Left renal pelvis (tissue), 4 donors: ENCODE measurements at regions not wholly inside any gene's neighbourhood (a gene's known extent, or its start where the extent isn't known, plus 50 kb on each side); places are given as distances from the start of the nearest gene placed in this dataset.
A peak's percentile ranks its signal among the peaks of the same experiment; 100 is the strongest.
"Not testable (repeated sequence)": the region's sequence is repeated elsewhere in the genome, so short reads cannot be mapped to it uniquely, and the experiment has no call there.

ENCODE experiments used
- DNase-seq, 4 donors: peaks; one replicate each; pipeline ENCODE4 v3.0.0-alpha.2; 2013; ENCODE audit warnings: low read depth in 4 of 4, low spot score in 3 of 4

GRCh38 chr3:74295479-74295878 lies 319.0 kb downstream of the CNTN3 start:
- no peak for DNase-seq

GRCh38 chr3:74288761-74289160 lies 325.7 kb downstream of the CNTN3 start:
- DNase-seq: no peak

- no peak for DNase-seq
Observed at GRCh38 chr3:74287557-74287956, 326.9 kb downstream of the CNTN3 start.

- DNase-seq: no peak
Observed at GRCh38 chr3:74282202-74282601, 332.3 kb downstream of the CNTN3 start.

GRCh38 chr3:74281705-74282104 lies 332.8 kb downstream of the CNTN3 start:
- DNase-seq: no peak

- DNase-seq: no peak
Observed at GRCh38 chr3:74273555-74274402, 340.7 kb downstream of the CNTN3 start.

- no peak for DNase-seq
Observed at GRCh38 chr3:74273091-74273490, 341.4 kb downstream of the CNTN3 start.

GRCh38 chr3:74271541-74271940 lies 342.9 kb downstream of the CNTN3 start:
- DNase-seq: no peak

- DNase-seq: no peak
Observed at GRCh38 chr3:74269689-74270088, 344.8 kb downstream of the CNTN3 start.

GRCh38 chr3:74268753-74269152 lies 345.7 kb downstream of the CNTN3 start:
- no peak for DNase-seq

GRCh38 chr3:74267588-74268184 lies 346.8 kb downstream of the CNTN3 start:
- peak; percentile 19 to 43 (median 30) for DNase-seq

GRCh38 chr3:74267131-74267530 lies 347.3 kb downstream of the CNTN3 start:
- DNase-seq: no peak

GRCh38 chr3:74265069-74265468 lies 349.4 kb downstream of the CNTN3 start:
- no peak for DNase-seq

GRCh38 chr3:74263031-74263430 lies 351.4 kb downstream of the CNTN3 start:
- DNase-seq: no peak

- no peak for DNase-seq
Observed at GRCh38 chr3:74233091-74233490, 381.4 kb downstream of the CNTN3 start.

GRCh38 chr3:74217467-74217866 lies 397.0 kb downstream of the CNTN3 start:
- no peak for DNase-seq

GRCh38 chr3:74214286-74214685 lies 400.2 kb downstream of the CNTN3 start:
- no peak for DNase-seq

- DNase-seq: no peak
Observed at GRCh38 chr3:74210739-74211138, 403.7 kb downstream of the CNTN3 start.

GRCh38 chr3:74200952-74201351 lies 413.5 kb downstream of the CNTN3 start:
- no peak for DNase-seq

GRCh38 chr3:74178664-74179063 lies 435.8 kb downstream of the CNTN3 start:
- not testable (repeated sequence) for DNase-seq

- DNase-seq: no peak
Observed at GRCh38 chr3:74173090-74173489, 441.4 kb downstream of the CNTN3 start.

GRCh38 chr3:74167926-74168325 lies 446.5 kb downstream of the CNTN3 start:
- no peak for DNase-seq
